GM10248 (cell line): ENCODE measurements at regions not wholly inside any gene's neighbourhood (a gene's known extent, or its start where the extent isn't known, plus 50 kb on each side); places are given as distances from the start of the nearest gene placed in this dataset.

Experiments
- CTCF ChIA-PET: fragments of 300-600 bp; sonication (Branson Sonifier 250); formaldehyde crosslinking; extraction: SDS; loops from one replicate; lab custom pipeline; 2021; ENCODE audit warnings: antibody characterized with exemption; lab: Yijun Ruan, JAX
- POLR2A ChIA-PET: fragments of 350-650 bp; sonication (Branson Sonifier 250); formaldehyde crosslinking; extraction: SDS; loops from one replicate; lab custom pipeline; 2020; ENCODE audit warnings: antibody characterized with exemption; lab: Yijun Ruan, JAX
- DNase-seq: peaks from one replicate; pipeline ENCODE4 v3.0.0; 2012; ENCODE audit errors: extremely low spot score
- TF ChIP-seq, protein P1 (sequence below): IDR thresholded peaks from 2 replicates; pipeline ENCODE4 v1.5.1; 2012; ENCODE audit warnings: mild to moderate bottlenecking, low read depth; ENCODE audit errors: extremely low read depth, missing control alignments, control extremely low read depth

DNA sequence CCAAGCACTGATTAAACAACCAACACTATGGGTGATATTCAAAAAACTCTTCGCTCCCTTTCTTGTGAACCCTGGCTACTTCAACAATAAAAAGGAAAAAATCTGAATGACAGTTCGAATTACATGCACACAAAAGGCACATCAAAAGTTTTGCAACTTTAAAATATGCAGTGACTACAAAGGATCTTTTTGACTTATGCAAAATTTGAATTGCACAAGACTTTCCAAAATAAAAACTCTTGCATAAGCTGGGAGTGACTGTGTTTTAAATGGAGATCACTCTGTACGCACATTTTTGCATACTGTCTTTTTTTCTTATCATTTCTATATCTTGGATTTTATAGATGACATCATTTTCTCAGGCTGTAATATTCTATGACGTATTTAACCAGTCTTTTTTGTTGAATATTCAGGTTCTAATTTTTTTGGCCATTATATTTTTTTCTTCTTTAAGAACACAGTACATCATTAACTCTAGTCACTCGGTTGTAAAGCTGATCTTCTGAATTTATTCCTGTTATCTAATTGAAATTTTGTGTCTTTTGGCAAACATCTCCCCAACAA, 667.6 kb upstream of the TBX3 start:
- DNase-seq = no peak

DNA sequence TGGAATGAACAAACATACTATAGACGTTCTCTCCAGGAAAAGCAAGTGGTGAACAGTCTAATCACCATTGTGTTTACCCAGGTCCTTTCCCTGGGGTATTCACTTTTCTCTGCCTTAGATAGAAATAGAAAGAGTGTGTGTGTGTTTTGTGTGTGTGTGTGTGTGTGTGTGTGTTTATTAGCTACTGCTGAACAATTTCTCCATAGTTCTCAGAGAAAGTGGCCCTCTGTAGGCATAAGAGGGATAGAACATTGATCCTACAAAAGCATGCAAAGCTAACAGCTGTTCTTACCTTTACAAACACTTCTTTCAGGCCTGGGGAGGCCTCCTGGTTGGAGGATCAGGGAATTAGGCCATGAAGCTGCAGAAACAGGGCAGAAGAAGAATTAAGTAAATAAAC, 665.7 kb upstream of the TBX3 start:
- POLR2A ChIA-PET = no interaction called here

More for the DNA sequence above, 667.6 kb upstream of the TBX3 start:
- TF ChIP-seq, protein P1, sequence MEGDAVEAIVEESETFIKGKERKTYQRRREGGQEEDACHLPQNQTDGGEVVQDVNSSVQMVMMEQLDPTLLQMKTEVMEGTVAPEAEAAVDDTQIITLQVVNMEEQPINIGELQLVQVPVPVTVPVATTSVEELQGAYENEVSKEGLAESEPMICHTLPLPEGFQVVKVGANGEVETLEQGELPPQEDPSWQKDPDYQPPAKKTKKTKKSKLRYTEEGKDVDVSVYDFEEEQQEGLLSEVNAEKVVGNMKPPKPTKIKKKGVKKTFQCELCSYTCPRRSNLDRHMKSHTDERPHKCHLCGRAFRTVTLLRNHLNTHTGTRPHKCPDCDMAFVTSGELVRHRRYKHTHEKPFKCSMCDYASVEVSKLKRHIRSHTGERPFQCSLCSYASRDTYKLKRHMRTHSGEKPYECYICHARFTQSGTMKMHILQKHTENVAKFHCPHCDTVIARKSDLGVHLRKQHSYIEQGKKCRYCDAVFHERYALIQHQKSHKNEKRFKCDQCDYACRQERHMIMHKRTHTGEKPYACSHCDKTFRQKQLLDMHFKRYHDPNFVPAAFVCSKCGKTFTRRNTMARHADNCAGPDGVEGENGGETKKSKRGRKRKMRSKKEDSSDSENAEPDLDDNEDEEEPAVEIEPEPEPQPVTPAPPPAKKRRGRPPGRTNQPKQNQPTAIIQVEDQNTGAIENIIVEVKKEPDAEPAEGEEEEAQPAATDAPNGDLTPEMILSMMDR = no peak
- ChIA-PET CTCF (no interaction called here), POLR2A (no interaction called here)

DNA sequence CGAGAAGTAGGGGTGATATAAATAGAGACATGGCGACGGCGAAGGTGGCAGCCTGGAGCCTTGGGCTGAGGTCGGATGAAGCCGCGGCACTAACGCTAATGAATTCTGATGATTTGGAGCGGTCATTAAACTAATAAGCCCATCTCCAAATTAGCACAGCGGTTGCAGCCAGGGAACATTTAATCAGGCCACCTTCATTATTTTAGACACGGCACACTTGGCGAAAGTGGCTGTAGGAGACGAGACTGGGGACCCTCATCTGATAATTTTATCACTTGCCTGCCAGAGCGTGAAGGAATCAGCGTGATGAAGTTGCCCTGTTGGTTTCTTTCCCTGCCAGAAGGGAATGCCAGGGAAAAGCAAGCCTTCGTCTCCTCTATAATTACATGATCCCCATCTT, 664.3 kb upstream of the TBX3 start:
- DNase-seq = no peak
- TF ChIP-seq, protein P1 = no peak
- ChIA-PET CTCF (no interaction called here), POLR2A (no interaction called here)

More for the DNA sequence above, 665.7 kb upstream of the TBX3 start:
- DNase-seq = no peak
- CTCF ChIA-PET = no interaction called here
- TF ChIP-seq, protein P1 = no peak

DNA sequence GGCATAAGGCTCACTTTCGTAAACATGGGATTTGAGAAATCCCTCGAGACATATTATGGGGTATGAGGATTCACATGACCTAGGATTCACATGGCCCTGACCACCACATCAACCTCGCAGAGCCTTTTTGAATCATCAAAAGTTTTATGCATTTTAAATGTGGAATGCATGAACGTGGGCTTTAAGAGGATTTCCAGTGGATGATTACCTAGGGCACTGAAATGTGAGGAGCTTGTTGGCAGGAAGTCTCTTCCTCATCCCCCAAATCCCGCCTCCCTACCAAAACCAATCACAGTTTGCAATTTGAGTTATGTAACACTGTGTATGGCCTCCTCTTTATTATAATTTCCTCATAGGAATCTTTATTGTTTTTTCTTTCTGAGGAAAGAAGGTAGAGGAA, 659.6 kb upstream of the TBX3 start:
- TF ChIP-seq, protein P1 = no peak
- DNase-seq = no peak
- POLR2A ChIA-PET = no interaction called here
- CTCF ChIA-PET = interaction anchor here (1.0 to 1.1 kb wide), 3 partner anchors 17 to 124 kb away, joined by 3 read pairs; no protein-coding TSS in a partner anchor

DNA sequence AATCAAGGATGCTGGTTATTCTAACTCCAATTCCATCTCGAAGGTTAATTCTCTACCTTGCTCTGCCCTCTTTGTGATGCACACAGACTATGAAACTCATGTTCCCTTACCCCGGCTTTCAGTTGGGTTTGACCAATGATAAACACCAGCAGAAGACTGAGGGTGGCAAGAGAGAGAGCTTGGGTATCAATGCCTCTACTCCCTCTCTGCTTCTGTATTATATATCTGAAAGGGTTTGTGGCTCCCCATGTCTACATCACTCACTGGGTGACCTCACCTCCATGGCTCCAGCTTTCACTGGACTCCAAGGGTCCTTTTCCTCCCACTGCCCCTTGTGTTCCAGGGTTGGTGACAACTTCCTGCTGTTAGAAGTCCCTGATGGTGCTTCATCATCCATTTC, 659.0 kb upstream of the TBX3 start:
- CTCF ChIA-PET = interaction anchor here (0.7 to 1.1 kb wide), 3 partner anchors 11 to 480 kb away, joined by 3 read pairs; no protein-coding TSS in a partner anchor
- TF ChIP-seq, protein P1 = no peak
- POLR2A ChIA-PET = no interaction called here
- DNase-seq = no peak

DNA sequence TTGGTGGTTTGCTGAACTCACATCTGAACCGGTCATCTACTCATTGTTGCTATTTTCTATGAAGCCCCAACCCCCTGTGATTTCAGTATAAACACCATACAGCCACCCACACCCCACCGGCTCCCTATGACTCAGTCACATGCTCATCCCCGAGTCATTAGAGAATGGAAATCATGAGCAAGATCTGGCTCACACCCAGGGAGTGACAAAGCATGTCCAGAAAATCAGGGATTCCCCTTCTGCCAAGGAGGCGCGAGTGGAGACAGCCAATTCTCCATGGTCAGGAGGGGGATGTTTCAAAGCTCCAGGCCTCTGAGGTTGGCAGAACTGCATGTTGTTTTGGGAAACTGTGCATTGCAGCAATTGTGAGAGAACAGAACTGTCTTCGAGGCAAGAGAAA, 657.5 kb upstream of the TBX3 start:
- DNase-seq = peak; percentile 17
- POLR2A ChIA-PET = no interaction called here

More for the DNA sequence above, 657.5 kb upstream of the TBX3 start:
- CTCF ChIA-PET = no interaction called here
- TF ChIP-seq, protein P1 = no peak
